Activated naive CD8-positive, alpha-beta T cell treated with anti-CD3 and anti-CD28 coated beads for 36 hours (primary cell): ENCODE measurements at regions not wholly inside any gene's neighbourhood (a gene's known extent, or its start where the extent isn't known, plus 50 kb on each side); places are given as distances from the start of the nearest gene placed in this dataset.
A peak's percentile ranks its signal among the peaks of the same experiment; 100 is the strongest.

Experiments
- DNase-seq: peaks from one replicate; pipeline ENCODE4 v3.0.0; 2021
- H3K27ac Mint-ChIP-seq: one replicate; pipeline ENCODE4 v1.8.0; 2022; ENCODE audit warnings: mild to moderate bottlenecking, moderate library complexity, mixed read lengths
- H3K27me3 Mint-ChIP-seq: one replicate; pipeline ENCODE4 v1.8.0; 2022; ENCODE audit warnings: mild to moderate bottlenecking, mixed read lengths
- H3K36me3 Mint-ChIP-seq: one replicate; pipeline ENCODE4 v1.8.0; 2021; ENCODE audit warnings: mild to moderate bottlenecking, mixed read lengths
- H3K4me1 Mint-ChIP-seq: one replicate; pipeline ENCODE4 v1.8.0; 2021; ENCODE audit warnings: mixed read lengths
- H3K4me3 Mint-ChIP-seq: one replicate; pipeline ENCODE4 v1.8.0; 2022; ENCODE audit warnings: mild to moderate bottlenecking, moderate library complexity, mixed read lengths
- H3K9me3 Mint-ChIP-seq: one replicate; pipeline ENCODE4 v1.8.0; 2022; ENCODE audit warnings: mixed read lengths

DNA sequence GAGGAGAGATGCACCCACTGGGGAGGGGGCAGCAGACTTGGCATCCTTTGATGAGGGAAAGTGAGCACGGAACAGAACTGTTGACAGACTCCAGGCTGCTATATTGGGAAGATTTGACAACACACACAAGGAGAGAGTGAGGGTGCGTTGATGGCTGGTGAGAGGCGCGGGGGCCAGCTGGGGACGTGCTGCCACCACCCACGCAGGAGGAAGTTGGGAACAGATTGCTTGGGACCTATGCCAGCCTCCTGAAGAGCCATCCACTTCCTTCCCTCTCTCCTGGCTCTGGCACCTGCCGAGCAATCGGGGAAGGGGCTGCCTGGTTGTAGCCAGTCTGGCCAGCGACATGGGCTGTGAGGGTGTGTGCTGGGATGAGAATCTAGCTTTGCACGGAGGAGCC, 223.7 kb upstream of the CSF3R start:
- Mint-ChIP-seq H3K27ac (no peak overlapping the region), H3K4me1 (peaks cover 5% of the 10 kb centered on the region), H3K27me3 (peaks cover 38% of the 10 kb centered on the region), H3K36me3 (no peaks in the 10 kb centered on the region), H3K9me3 (no peaks in the 10 kb centered on the region), H3K4me3 (no peak overlapping the region)
- no peak for DNase-seq

DNA sequence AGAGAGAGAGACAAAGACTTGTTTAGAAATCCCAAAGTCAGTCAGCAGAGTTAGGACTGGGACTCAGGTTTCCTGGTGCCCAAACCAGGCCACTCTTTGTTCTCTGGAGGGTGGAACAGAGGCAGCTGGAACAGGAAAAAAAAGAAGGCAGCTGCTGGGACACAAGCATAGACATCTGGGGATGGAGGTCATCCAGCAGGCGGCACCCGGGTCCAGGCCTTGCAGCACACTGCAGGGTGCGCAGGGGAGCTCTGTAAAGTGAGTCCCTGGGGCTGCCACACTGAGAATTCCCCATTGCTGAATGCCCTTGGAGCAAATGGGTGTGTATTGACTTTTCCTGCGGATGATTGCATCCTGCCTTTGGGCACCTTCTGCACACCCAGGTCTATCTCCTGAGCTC, 222.9 kb upstream of the CSF3R start:
- DNase-seq: no peak
- Mint-ChIP-seq H3K4me3 (no peak overlapping the region), H3K27me3 (peaks cover 37% of the 10 kb centered on the region), H3K9me3 (no peaks in the 10 kb centered on the region), H3K27ac (no peak overlapping the region), H3K4me1 (peaks cover 5% of the 10 kb centered on the region), H3K36me3 (no peaks in the 10 kb centered on the region)

DNA sequence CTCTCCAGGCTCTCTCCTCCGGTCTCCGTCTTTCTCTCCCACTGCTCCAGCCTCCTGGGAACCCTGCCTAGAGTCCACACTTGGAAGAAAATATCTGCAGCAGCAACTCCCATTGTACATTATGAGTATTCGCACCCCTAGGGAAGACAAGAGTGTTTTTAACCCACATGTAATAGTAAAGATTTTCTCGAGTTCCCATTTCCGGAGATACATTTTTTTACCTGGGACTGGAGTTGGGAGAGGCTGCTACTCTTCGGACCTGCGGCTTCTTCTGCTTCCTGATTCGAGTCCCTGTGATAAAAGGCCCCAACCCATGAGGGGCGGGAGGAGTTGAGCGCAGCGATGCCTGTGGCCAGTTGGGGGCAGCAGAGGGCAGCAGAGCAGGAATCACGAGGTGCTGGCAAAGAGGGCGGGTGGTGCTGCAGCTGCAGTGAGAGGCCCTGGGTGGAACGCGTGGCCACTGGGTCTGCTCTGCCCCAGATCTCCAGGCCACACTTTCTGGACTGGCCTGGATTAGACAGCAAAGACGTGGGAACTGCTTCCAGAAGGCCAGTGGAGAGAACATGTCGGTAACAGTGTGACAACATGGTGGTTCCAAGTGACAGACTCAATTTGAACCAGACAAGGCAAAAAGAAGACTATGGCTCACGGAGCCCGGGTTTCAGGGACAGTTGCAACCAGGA, 221.0 kb upstream of the CSF3R start:
- H3K9me3 Mint-ChIP-seq: no peaks in the 10 kb centered on the region
- peaks cover 27% of the 10 kb centered on the region for H3K27me3 Mint-ChIP-seq
- H3K36me3 Mint-ChIP-seq: no peaks in the 10 kb centered on the region
- DNase-seq: peak; percentile 70
- H3K4me1 Mint-ChIP-seq: peaks cover 5% of the 10 kb centered on the region
- H3K27ac Mint-ChIP-seq: no peak overlapping the region
- no peak overlapping the region for H3K4me3 Mint-ChIP-seq

DNA sequence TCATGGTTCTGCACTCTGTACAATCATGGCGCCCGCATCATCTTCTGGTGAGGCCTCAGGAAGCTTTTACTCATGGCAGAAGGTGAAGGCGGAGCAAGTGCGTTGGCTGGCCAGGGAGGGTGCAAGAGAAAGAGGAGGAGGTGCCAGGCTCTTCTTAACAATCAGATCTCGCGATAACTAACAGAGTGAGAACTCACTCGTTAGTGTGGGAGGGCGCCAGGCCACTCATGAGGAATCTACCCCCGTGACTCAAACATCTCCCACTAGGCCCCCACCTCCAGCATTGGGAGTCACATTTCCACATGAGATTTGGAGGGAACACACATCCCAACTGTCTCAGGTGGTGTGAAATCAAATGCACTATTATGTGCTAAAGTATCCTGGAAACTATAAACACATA, 220.2 kb upstream of the CSF3R start:
- Mint-ChIP-seq H3K36me3 (no peaks in the 10 kb centered on the region), H3K27me3 (peaks cover 26% of the 10 kb centered on the region), H3K9me3 (no peaks in the 10 kb centered on the region), H3K27ac (no peak overlapping the region), H3K4me1 (peaks cover 5% of the 10 kb centered on the region), H3K4me3 (no peak overlapping the region)
- DNase-seq: no peak

DNA sequence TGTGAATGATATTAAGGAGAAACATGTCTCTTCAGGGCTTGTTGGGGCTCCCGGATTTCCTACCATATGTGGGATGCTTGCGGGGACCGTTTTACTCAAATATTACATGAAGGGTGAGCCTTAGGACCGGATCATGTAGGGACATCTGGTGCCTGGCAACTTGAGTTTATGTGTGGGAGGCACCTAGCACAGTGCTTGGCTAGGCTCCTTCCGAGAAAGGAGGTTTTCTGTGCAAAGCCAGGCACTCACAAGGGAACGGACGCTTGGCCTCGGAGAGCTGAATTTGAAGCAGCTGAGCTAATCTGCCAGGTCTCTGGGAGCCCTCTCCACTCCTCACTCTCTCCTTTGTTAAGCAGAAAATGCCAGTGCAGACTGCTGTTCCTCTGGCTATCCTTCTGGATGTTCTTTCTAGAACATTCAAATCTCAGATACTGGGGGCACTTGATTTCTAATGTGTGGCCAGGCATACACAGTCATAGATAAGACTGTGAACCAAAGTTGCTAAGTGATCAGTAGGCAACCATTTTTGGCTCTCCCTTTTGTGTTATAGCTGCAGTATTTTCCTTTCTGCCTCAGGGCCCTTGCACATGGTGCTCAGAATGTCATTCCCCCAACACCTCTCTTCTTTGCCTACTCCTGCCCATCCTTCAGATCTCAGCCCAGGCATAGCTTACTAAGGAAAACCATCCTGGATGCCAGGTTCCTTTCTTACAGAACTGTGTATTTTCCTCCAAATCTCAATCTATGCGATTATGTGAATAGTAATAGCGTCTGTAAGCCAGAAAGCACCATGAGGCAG, 216.6 kb upstream of the CSF3R start:
- Mint-ChIP-seq H3K27me3 (peaks cover 15% of the 10 kb centered on the region), H3K4me1 (peaks cover 5% of the 10 kb centered on the region), H3K4me3 (no peak overlapping the region), H3K27ac (no peak overlapping the region), H3K36me3 (no peaks in the 10 kb centered on the region), H3K9me3 (no peaks in the 10 kb centered on the region)
- DNase-seq: no peak

DNA sequence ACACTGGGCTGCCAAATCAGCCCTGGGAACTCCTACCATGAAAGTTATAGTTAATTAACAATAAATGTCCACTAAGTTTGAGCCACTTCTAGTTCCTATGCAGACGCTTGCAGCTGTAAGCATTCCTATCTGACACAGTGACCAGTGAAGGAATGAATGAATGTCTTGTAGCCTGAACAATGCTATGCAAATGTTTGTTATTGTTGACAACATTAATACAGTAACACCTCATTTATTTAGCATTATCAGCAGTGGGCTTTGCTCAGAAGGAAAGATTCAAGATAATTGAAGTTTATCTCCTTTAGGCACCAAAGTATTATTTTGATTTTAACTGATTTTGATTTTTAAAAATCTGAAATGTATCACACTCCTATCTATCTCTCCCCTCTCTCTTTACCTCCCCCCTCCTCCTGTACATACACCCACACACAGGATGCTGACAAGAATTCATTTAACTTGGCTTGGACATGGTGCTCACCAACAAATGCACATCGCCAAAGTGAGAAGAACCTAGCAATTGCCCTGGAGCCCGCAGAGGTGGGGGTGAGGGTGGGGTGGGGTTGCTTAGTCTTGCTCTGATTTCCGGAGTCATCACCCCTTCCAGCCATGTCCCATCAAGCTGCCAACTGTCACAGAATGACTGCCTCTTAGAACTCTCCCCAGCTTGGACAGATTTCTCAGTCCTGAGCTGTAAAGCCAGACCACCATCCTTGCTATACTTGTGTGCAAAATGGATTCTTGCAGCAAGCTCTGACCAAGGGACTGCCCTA, 215.3 kb upstream of the CSF3R start:
- DNase-seq: no peak
- Mint-ChIP-seq H3K36me3 (no peaks in the 10 kb centered on the region), H3K9me3 (no peaks in the 10 kb centered on the region), H3K4me3 (no peak overlapping the region), H3K27me3 (peaks cover 9% of the 10 kb centered on the region), H3K4me1 (no peaks in the 10 kb centered on the region), H3K27ac (no peak overlapping the region)

DNA sequence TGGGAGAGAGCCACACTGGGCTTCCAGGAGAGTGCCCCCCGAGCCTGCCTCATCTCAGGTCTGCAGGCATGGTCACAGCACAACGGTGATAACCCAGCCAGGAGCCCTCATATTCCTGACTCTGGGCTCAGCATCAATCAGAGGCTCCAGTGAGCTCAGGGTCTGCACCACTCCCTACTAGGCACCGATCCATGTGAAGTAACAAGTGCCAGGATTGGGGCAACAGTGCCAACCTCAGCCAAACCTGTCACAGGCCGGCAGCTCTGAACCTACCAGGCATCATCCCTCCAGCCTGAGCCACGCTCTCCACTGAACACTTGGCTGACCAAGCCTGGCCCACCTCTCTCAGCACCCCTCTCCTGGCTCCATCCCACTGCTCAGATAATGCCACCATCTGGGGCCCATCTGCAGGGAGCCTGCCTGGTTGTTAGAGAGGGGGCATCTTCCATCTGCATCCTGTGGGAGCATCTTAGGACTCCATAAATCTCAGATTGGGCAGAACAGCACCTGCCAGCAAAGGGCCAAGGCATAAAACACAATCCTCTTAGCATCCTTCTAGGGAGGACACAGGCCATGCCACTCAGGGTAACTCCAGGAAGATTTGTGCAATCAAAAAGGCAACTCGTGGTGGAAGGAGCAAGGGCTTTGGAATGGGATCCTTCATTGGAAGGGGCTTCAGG, 213.7 kb upstream of the CSF3R start:
- Mint-ChIP-seq H3K4me1 (no peaks in the 10 kb centered on the region), H3K27ac (no peak overlapping the region)
- DNase-seq: no peak

DNA sequence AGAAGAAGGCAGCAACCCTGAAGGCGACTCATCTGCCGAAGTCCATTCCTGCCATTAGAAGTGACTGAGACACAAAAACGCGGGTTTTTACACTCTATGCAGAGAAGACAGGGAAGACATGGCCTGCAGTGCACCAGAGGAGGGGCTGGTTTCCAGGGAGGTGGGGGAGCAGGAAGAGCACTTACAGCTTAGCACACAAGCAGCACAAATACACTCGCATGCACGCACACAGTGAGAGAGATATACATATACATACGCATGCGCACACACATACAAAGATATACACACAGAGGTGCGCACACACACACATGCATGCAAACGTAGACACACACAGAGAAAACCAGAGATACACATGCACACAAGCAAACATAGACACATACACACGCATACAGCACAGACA, 210.9 kb upstream of the CSF3R start:
- Mint-ChIP-seq H3K27me3 (peaks cover 8% of the 10 kb centered on the region), H3K36me3 (no peaks in the 10 kb centered on the region), H3K9me3 (no peaks in the 10 kb centered on the region), H3K4me1 (no peaks in the 10 kb centered on the region), H3K4me3 (no peak overlapping the region), H3K27ac (no peak overlapping the region)
- DNase-seq: no peak

More for the DNA sequence above, 213.7 kb upstream of the CSF3R start:
- H3K27me3 Mint-ChIP-seq: peaks cover 14% of the 10 kb centered on the region
- no peaks in the 10 kb centered on the region for H3K9me3 Mint-ChIP-seq
- no peaks in the 10 kb centered on the region for H3K36me3 Mint-ChIP-seq
- H3K4me3 Mint-ChIP-seq: no peak overlapping the region

DNA sequence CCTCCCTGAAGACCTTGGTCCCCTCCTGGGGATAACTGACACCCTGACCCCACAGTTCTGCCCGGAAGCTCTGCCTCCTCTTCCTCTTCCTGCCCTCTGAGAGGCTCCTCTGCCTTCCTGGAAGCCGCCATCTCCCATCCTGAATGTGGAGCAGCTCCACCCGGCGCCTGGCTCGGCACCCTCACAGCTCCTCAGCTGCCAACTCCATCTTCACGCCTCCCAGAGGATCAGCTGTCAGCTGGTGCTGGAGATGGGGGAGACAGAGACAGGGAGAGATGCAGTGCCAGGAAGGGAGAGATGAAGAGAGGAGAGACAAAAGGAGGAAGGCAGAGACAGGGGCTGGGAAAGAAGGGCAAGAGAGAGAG, 210.4 kb upstream of the CSF3R start:
- no peaks in the 10 kb centered on the region for H3K36me3 Mint-ChIP-seq
- H3K4me1 Mint-ChIP-seq: no peaks in the 10 kb centered on the region
- peaks cover 9% of the 10 kb centered on the region for H3K27me3 Mint-ChIP-seq
- H3K9me3 Mint-ChIP-seq: no peaks in the 10 kb centered on the region
- no peak for DNase-seq
- H3K4me3 Mint-ChIP-seq: no peak overlapping the region
- no peak overlapping the region for H3K27ac Mint-ChIP-seq

DNA sequence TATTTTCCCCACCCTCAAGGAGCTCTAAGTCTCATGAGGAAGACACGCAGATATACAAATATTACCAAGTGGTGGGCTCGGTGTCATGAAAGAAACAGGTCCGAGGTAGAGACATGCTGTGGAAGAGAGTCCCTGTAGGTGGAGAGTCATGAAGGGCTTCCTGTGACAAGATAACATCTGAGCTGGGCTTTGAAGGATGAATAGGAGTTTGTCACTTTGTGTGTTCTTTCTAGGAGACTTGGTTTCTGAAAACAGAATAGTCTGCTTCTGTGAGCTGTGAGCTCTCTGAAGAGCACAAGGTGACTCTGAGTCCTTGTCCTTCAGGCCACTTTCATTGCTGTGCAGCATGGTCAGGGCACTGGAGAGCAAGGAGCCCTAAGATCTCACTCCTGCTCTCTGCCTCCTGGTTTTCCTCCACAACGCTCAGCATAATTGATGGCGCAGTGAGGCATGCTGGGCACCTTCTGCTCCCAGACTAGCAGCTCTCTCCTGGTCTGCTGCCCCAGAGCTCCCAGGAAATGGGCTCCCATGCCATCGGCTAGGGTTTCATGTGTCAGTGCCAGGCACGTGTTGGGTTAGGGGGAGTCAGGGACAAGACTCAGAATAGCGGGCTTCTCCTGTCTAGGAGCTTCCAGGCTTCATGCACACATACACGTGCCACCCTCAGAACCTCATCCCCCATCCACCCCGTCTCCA, 209.9 kb upstream of the CSF3R start:
- H3K9me3 Mint-ChIP-seq: no peaks in the 10 kb centered on the region
- DNase-seq: no peak
- H3K27ac Mint-ChIP-seq: no peak overlapping the region
- H3K27me3 Mint-ChIP-seq: peaks cover 14% of the 10 kb centered on the region
- no peaks in the 10 kb centered on the region for H3K36me3 Mint-ChIP-seq
- H3K4me1 Mint-ChIP-seq: no peaks in the 10 kb centered on the region
- H3K4me3 Mint-ChIP-seq: no peak overlapping the region

DNA sequence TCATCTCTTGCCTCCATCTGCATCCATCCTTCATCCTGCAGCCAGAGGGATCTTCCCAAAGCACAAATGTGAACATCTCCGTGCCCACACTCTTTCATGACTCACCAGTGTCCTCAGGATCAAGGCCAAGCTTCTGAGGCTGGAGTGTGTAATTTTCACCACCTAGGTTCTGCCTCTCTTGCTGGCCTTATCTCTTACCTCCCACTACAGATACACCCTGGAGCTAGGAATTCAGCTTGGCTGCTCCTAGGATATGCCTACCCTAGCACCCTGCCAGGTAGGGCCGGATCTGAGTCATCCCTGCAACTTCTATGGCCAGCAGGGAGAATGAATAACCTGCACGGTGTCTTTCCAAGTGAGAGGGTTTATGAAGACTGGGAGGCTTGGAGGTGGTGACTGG, 208.7 kb upstream of the CSF3R start:
- H3K4me1 Mint-ChIP-seq: no peaks in the 10 kb centered on the region
- no peak overlapping the region for H3K4me3 Mint-ChIP-seq
- H3K9me3 Mint-ChIP-seq: no peaks in the 10 kb centered on the region
- no peak overlapping the region for H3K27ac Mint-ChIP-seq
- H3K27me3 Mint-ChIP-seq: peaks cover 23% of the 10 kb centered on the region
- no peaks in the 10 kb centered on the region for H3K36me3 Mint-ChIP-seq
- no peak for DNase-seq

DNA sequence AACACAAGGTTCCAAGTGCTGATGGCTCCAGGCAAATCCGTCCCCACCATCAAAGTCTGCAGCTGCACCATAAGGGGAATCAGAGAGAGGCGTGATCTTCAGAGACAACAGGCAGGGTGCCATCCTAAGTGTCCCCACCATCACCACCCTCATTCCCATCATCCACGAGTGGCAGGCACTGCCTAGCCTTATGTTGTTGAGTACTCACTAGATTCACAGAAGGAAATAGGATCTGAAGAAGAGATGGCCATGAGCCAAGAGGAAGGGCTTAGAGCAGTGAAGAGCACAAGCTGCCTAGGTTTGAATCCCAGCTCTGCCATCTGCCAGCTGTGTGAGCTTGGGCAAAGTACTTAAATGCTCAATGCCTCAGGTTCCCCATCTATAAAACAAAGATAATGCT, 207.3 kb upstream of the CSF3R start:
- H3K4me1 Mint-ChIP-seq: no peaks in the 10 kb centered on the region
- DNase-seq: no peak
- H3K4me3 Mint-ChIP-seq: no peak overlapping the region
- no peaks in the 10 kb centered on the region for H3K36me3 Mint-ChIP-seq
- H3K9me3 Mint-ChIP-seq: no peaks in the 10 kb centered on the region
- H3K27ac Mint-ChIP-seq: no peak overlapping the region
- H3K27me3 Mint-ChIP-seq: peaks cover 23% of the 10 kb centered on the region

DNA sequence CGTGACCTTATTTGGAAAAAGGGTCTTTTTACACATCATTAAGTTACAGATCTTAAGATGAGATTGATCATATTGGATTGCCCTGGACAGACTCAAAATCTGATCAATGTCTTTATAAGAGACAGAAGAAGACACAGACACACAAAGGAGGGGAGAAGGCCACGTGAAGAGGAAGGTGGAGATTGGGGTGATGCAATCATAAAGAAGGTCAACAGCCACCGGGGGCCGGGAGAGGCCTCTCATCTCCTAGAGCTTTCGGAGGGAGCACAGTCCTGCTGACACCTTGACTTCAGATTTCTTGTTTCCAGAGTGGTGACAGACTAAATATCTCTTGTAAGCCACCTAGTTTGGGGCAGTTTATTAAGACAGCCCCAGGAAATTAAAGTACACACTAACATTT, 204.6 kb upstream of the CSF3R start:
- no peaks in the 10 kb centered on the region for H3K4me1 Mint-ChIP-seq
- no peaks in the 10 kb centered on the region for H3K9me3 Mint-ChIP-seq
- H3K27ac Mint-ChIP-seq: no peak overlapping the region

DNA sequence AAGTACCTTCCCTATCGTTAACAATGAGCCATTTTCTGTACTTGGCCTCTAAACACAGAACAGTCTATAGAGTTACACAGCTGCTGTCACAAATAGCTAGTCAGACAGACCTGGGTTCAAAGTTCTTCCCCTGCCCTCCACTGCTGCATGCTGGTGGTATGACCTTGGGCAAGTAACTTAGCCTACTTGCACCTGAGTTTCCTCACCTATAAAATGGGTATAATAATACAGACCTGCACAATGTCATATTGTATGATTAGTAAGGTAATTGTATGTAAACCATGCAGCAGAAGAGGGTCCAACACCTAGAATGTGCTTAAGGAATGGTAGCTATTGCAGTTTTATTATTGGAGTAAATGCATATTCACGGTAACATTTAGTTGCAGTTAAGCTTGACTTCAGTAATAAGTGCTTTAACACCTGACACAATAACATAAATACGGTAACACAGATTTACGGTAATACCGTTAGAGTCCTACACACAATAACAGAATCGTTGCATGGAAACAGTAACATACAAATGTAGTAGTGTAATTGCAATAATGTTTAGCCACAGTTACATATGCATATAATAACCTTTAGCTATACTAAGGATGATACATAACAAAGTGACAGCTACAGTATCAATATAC, 193.3 kb upstream of the CSF3R start:
- Mint-ChIP-seq H3K9me3 (no peaks in the 10 kb centered on the region), H3K4me3 (no peak overlapping the region), H3K4me1 (no peaks in the 10 kb centered on the region), H3K36me3 (no peaks in the 10 kb centered on the region), H3K27ac (no peak overlapping the region), H3K27me3 (peaks cover 13% of the 10 kb centered on the region)
- no peak for DNase-seq

More for the DNA sequence above, 204.6 kb upstream of the CSF3R start:
- H3K4me3 Mint-ChIP-seq: no peak overlapping the region
- H3K27me3 Mint-ChIP-seq: peaks cover 25% of the 10 kb centered on the region
- H3K36me3 Mint-ChIP-seq: no peaks in the 10 kb centered on the region
- no peak for DNase-seq
